ENCODE measurements at regions not wholly inside any gene's neighbourhood (a gene's known extent, or its start where the extent isn't known, plus 50 kb on each side); places are given as distances from the start of the nearest gene placed in this dataset.

DNA sequence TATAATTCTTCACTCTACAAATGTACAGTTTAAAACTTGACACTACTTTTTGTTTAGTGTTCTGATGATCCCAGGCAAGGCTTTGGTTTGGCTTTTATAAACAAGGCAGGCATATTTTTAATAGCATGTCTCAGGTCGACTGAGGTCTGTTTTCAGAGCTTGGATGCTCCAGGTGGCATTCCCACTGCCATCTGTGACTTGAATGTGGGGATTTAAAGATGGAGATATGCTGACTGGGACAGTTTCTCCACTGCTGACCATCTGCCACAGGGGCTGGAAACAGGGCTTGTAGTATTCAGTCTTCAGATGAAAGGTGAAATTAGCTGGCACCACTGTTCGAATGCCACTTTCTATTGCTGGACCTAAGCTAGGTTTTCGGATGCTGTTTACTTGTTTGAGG lies 1266.2 kb upstream of the CDH18 start:
- Histone ChIP-seq H3K27ac (ENCODE audit: insufficient read depth, low read length) (no peak overlapping the region), H4K20me1 (ENCODE audit: control insufficient read depth, extremely low read depth, insufficient read depth, low read length) (no peaks in the 10 kb centered on the region), H3K9ac (ENCODE audit: insufficient read depth, low read length) (no peak overlapping the region), H3K4me1 (ENCODE audit: control insufficient read depth, extremely low read depth, insufficient read depth, low read length) (no peaks in the 10 kb centered on the region), H3K4me3 (replicated peaks in 1 of 4; ENCODE audit: control extremely low read depth in 1 of 4, insufficient read depth in 1 of 4, low read depth in 3 of 4, low read length in 4 of 4) (no peak overlapping the region), H2AFZ (ENCODE audit: low read length) (no peak overlapping the region), H3K4me2 (ENCODE audit: extremely low read depth, insufficient read depth, low read length) (no peak overlapping the region), H3K27me3 (ENCODE audit: control insufficient read depth, insufficient read depth, low read length) (no peaks in the 10 kb centered on the region), H3K9me3 (ENCODE audit: control insufficient read depth, insufficient read depth, low read depth, low read length) (no peaks in the 10 kb centered on the region), H3K79me2 (ENCODE audit: control insufficient read depth, insufficient read depth, low read length) (no peaks in the 10 kb centered on the region), H3K36me3 (ENCODE audit: control insufficient read depth, insufficient read depth, low read length) (no peaks in the 10 kb centered on the region)
- TF ChIP-seq EZH2 (IDR thresholded peaks at IDR 0.05; ENCODE audit: low read length, missing control alignments) (no peak), CTCF (conservative IDR thresholded peaks at IDR 0.05 in 1 of 2, IDR thresholded peaks at IDR 0.05 in 1 of 2; ENCODE audit: low read depth in 1 of 2, low read length in 2 of 2) (no peak)
- DNase-seq (ENCODE audit: low read depth in 2 of 2) = no peak

GRCh38 chr5:21244982-21245381 lies 1257.0 kb upstream of the CDH18 start:
- Histone ChIP-seq H3K9ac (ENCODE audit: insufficient read depth, low read length) (no peak overlapping the region), H3K36me3 (ENCODE audit: control insufficient read depth, insufficient read depth, low read length) (no peaks in the 10 kb centered on the region), H2AFZ (ENCODE audit: low read length) (no peak overlapping the region), H3K4me2 (ENCODE audit: extremely low read depth, insufficient read depth, low read length) (no peak overlapping the region), H3K9me3 (ENCODE audit: control insufficient read depth, insufficient read depth, low read depth, low read length) (no peaks in the 10 kb centered on the region), H3K4me1 (ENCODE audit: control insufficient read depth, extremely low read depth, insufficient read depth, low read length) (no peaks in the 10 kb centered on the region), H3K4me3 (replicated peaks in 1 of 4; ENCODE audit: control extremely low read depth in 1 of 4, insufficient read depth in 1 of 4, low read depth in 3 of 4, low read length in 4 of 4) (no peak overlapping the region), H3K27me3 (ENCODE audit: control insufficient read depth, insufficient read depth, low read length) (no peaks in the 10 kb centered on the region), H4K20me1 (ENCODE audit: control insufficient read depth, extremely low read depth, insufficient read depth, low read length) (no peaks in the 10 kb centered on the region), H3K27ac (ENCODE audit: insufficient read depth, low read length) (no peak overlapping the region), H3K79me2 (ENCODE audit: control insufficient read depth, insufficient read depth, low read length) (no peaks in the 10 kb centered on the region)
- TF ChIP-seq CTCF (conservative IDR thresholded peaks at IDR 0.05 in 1 of 2, IDR thresholded peaks at IDR 0.05 in 1 of 2; ENCODE audit: low read depth in 1 of 2, low read length in 2 of 2) (no peak), EZH2 (IDR thresholded peaks at IDR 0.05; ENCODE audit: low read length, missing control alignments) (no peak)
- no peak for DNase-seq (ENCODE audit: low read depth in 2 of 2)

- TF ChIP-seq CTCF (conservative IDR thresholded peaks at IDR 0.05 in 1 of 2, IDR thresholded peaks at IDR 0.05 in 1 of 2; ENCODE audit: low read depth in 1 of 2, low read length in 2 of 2) (no peak), EZH2 (IDR thresholded peaks at IDR 0.05; ENCODE audit: low read length, missing control alignments) (no peak)
- Histone ChIP-seq H2AFZ (ENCODE audit: low read length) (no peak overlapping the region), H3K4me3 (replicated peaks in 1 of 4; ENCODE audit: control extremely low read depth in 1 of 4, insufficient read depth in 1 of 4, low read depth in 3 of 4, low read length in 4 of 4) (no peak overlapping the region), H3K79me2 (ENCODE audit: control insufficient read depth, insufficient read depth, low read length) (no peaks in the 10 kb centered on the region), H3K36me3 (ENCODE audit: control insufficient read depth, insufficient read depth, low read length) (no peaks in the 10 kb centered on the region), H3K9ac (ENCODE audit: insufficient read depth, low read length) (no peak overlapping the region), H3K27me3 (ENCODE audit: control insufficient read depth, insufficient read depth, low read length) (no peaks in the 10 kb centered on the region), H3K9me3 (ENCODE audit: control insufficient read depth, insufficient read depth, low read depth, low read length) (no peaks in the 10 kb centered on the region), H3K27ac (ENCODE audit: insufficient read depth, low read length) (no peak overlapping the region), H3K4me2 (ENCODE audit: extremely low read depth, insufficient read depth, low read length) (no peak overlapping the region), H3K4me1 (ENCODE audit: control insufficient read depth, extremely low read depth, insufficient read depth, low read length) (no peaks in the 10 kb centered on the region), H4K20me1 (ENCODE audit: control insufficient read depth, extremely low read depth, insufficient read depth, low read length) (no peaks in the 10 kb centered on the region)
- peak in 1 of 2 donors; percentile 11 for DNase-seq (ENCODE audit: low read depth in 2 of 2)
These were observed 1250.8 kb upstream of the CDH18 start for GRCh38 chr5:21238786-21239185.

Data from fibroblast of lung (primary cell).